OCI-LY7 (cell line): ENCODE measurements at regions not wholly inside any gene's neighbourhood (a gene's known extent, or its start where the extent isn't known, plus 50 kb on each side); places are given as distances from the start of the nearest gene placed in this dataset.

Source experiments
- BruUV-seq: library from RNA; stranded (reverse); fragments of 400-500 nt; replicated peaks from 2 replicates; lab custom pipeline; 2021; lab: Mats Ljungman, UMichigan
- CTCF ChIA-PET: fragments of 300-600 bp; sonication (Branson Sonifier 250); formaldehyde crosslinking; loops from one replicate; lab custom pipeline; 2022; ENCODE audit warnings: antibody characterized with exemption; ENCODE audit not compliant: unreplicated experiment; lab: Charles Lee
- POLR2A ChIA-PET: fragments of 300-600 bp; sonication (Branson Sonifier 250); formaldehyde crosslinking; loops from one replicate; lab custom pipeline; 2022; ENCODE audit warnings: antibody characterized with exemption; lab: Charles Lee
- DNase-seq: peaks from one replicate; pipeline ENCODE4 v3.0.0-alpha.2; 2015; ENCODE audit warnings: low spot score
- H2AFZ ChIP-seq: fragments of 200-600 bp; sonication (generic), shearing (Covaris generic); 2 replicates; pipeline ENCODE4 v1.6.1; 2014; ENCODE audit warnings: mild to moderate bottlenecking, antibody characterized with exemption, low read length, moderate library complexity
- H3K27ac ChIP-seq: fragments of 200-600 bp; sonication (generic); 2 replicates; pipeline ENCODE4 v1.5.1; 2014; ENCODE audit warnings: mixed run types, low read depth, mild to moderate bottlenecking, moderate library complexity, low read length, inconsistent platforms; ENCODE audit not compliant: poor library complexity, severe bottlenecking
- H3K36me3 ChIP-seq: fragments of 200-600 bp; sonication (generic); 2 replicates; pipeline ENCODE4 v1.6.1; 2014; ENCODE audit warnings: mild to moderate bottlenecking, antibody characterized with exemption, low read length, moderate library complexity, mixed read lengths; ENCODE audit not compliant: insufficient read depth
- H3K4me1 ChIP-seq: fragments of 200-600 bp; sonication (generic); 2 replicates; pipeline ENCODE4 v1.5.1; 2014; ENCODE audit warnings: mild to moderate bottlenecking, low read length; ENCODE audit not compliant: insufficient read depth, poor library complexity, severe bottlenecking
- H3K4me2 ChIP-seq: fragments of 200-600 bp; sonication (generic); 2 replicates; pipeline ENCODE4 v1.6.1; 2014; ENCODE audit warnings: mild to moderate bottlenecking, low read length
- H3K4me3 ChIP-seq: fragments of 200-600 bp; sonication (generic); 2 replicates; pipeline ENCODE4 v1.5.1; 2014; ENCODE audit warnings: mild to moderate bottlenecking, low read depth, low read length; ENCODE audit not compliant: poor library complexity, severe bottlenecking
- H3K79me2 ChIP-seq: fragments of 200-600 bp; sonication (generic); 2 replicates; pipeline ENCODE4 v1.6.1; 2016; ENCODE audit warnings: low read depth, mild to moderate bottlenecking, low read length, moderate library complexity, mixed read lengths; ENCODE audit not compliant: insufficient read depth
- H3K9me2 ChIP-seq: fragments of 200-600 bp; sonication (generic); 2 replicates; pipeline ENCODE4 v1.6.1; 2016; ENCODE audit warnings: mild to moderate bottlenecking, low read length, mixed read lengths; ENCODE audit not compliant: insufficient read depth
- H3K9me3 ChIP-seq: fragments of 200-600 bp; sonication (generic); 2 replicates; pipeline ENCODE4 v1.6.1; 2014; ENCODE audit warnings: mild to moderate bottlenecking, mixed run types, low read length, mixed read lengths
- H4K20me1 ChIP-seq: fragments of 200-600 bp; sonication (generic); 2 replicates; pipeline ENCODE4 v1.6.1; 2014; ENCODE audit warnings: mild to moderate bottlenecking, antibody characterized with exemption, low read length, moderate library complexity, mixed read lengths; ENCODE audit not compliant: insufficient read depth
- CTCF ChIP-seq: fragments of 200-600 bp; sonication (generic); conservative IDR thresholded peaks from 2 replicates; pipeline ENCODE4 v1.5.1; 2014; ENCODE audit warnings: mild to moderate bottlenecking, antibody characterized with exemption, low read length, moderate library complexity, mixed read lengths
- EZH2phosphoT487 ChIP-seq: fragments of 200-600 bp; sonication (generic); IDR thresholded peaks from 2 replicates; pipeline ENCODE4 v1.6.1; 2018; ENCODE audit warnings: low read depth, borderline replicate concordance, mild to moderate bottlenecking, mixed run types, antibody characterized with exemption, low read length, moderate library complexity, mixed read lengths
- intact Hi-C: fragments of 100-400 bp; cut with micrococcal nuclease; formaldehyde crosslinking; loops from one replicate; pipeline ENCODE4 v1.10.0; 2022; ENCODE audit not compliant: unreplicated experiment

- H3K4me3 ChIP-seq, result no peak overlapping the region
- no peaks in the 10 kb centered on the region for H3K36me3 ChIP-seq
- intact Hi-C loops, result no loop called here
- CTCF ChIA-PET, result no interaction called here
- no peaks in the 10 kb centered on the region for H3K9me2 ChIP-seq
- TF ChIP-seq EZH2phosphoT487 (no peak), CTCF (no peak)
- no TSS peak for BruUV-seq
- peaks cover 26% of the 10 kb centered on the region for H3K4me1 ChIP-seq
- no peaks in the 10 kb centered on the region for H3K79me2 ChIP-seq
- POLR2A ChIA-PET, result no interaction called here
- no peak overlapping the region for H3K27ac ChIP-seq
- H3K4me2 ChIP-seq, result no peak overlapping the region
- DNase-seq, result no peak
- no peaks in the 10 kb centered on the region for H3K9me3 ChIP-seq
- no peak overlapping the region; the same call in 1 of the 2 replicates for H2AFZ ChIP-seq
- no peaks in the 10 kb centered on the region for H4K20me1 ChIP-seq
Measured at GRCh38 chrX:1027680-1028079, 184.8 kb downstream of the CRLF2 start.

- peak; percentile 40 for DNase-seq
- peaks cover 26% of the 10 kb centered on the region for H3K4me1 ChIP-seq
- H3K27ac ChIP-seq, result peak overlapping the region; percentile 64
- no peaks in the 10 kb centered on the region for H3K9me3 ChIP-seq
- ChIA-PET POLR2A (no interaction called here), CTCF (no interaction called here)
- H3K79me2 ChIP-seq, result no peaks in the 10 kb centered on the region
- no TSS peak for BruUV-seq
- no peaks in the 10 kb centered on the region for H4K20me1 ChIP-seq
- H3K36me3 ChIP-seq, result no peaks in the 10 kb centered on the region
- H3K4me2 ChIP-seq, result peak overlapping the region; percentile 75; the same call in 1 of the 2 replicates
- intact Hi-C loops, result no loop called here
- peak overlapping the region; percentile 6; the same call in 1 of the 2 replicates for H2AFZ ChIP-seq
- TF ChIP-seq CTCF (no peak), EZH2phosphoT487 (no peak)
- no peaks in the 10 kb centered on the region for H3K9me2 ChIP-seq
- H3K4me3 ChIP-seq, result peak overlapping the region; percentile 53
Measured at GRCh38 chrX:1027133-1027532, 185.3 kb downstream of the CRLF2 start.

- H4K20me1 ChIP-seq, result no peaks in the 10 kb centered on the region
- no peaks in the 10 kb centered on the region for H3K79me2 ChIP-seq
- H3K4me3 ChIP-seq, result peak overlapping the region; percentile 53
- ChIA-PET CTCF (no interaction called here), POLR2A (no interaction called here)
- intact Hi-C loops, result no loop called here
- peaks cover 4% of the 10 kb centered on the region; the same call in 1 of the 2 replicates for H3K9me3 ChIP-seq
- TF ChIP-seq EZH2phosphoT487 (no peak), CTCF (no peak)
- no peaks in the 10 kb centered on the region for H3K9me2 ChIP-seq
- H3K27ac ChIP-seq, result peak overlapping the region; percentile 64
- BruUV-seq, result no TSS peak
- H2AFZ ChIP-seq, result peak overlapping the region; percentile 86
- DNase-seq, result peak; percentile 63
- H3K36me3 ChIP-seq, result no peaks in the 10 kb centered on the region
- peak overlapping the region; percentile 75 for H3K4me2 ChIP-seq
- peaks cover 26% of the 10 kb centered on the region for H3K4me1 ChIP-seq
Measured at GRCh38 chrX:1026263-1027015, 186.0 kb downstream of the CRLF2 start.
